Chondrocyte (in vitro differentiated cells): ENCODE measurements at regions not wholly inside any gene's neighbourhood (a gene's known extent, or its start where the extent isn't known, plus 50 kb on each side); places are given as distances from the start of the nearest gene placed in this dataset.

Experiments used
- DNase-seq: peaks from one replicate; pipeline ENCODE4 v3.0.0; 2021; ENCODE audit warnings: mixed read lengths, low spot score
- H3K27ac Mint-ChIP-seq: one replicate; pipeline ENCODE4 v1.8.0; 2021; ENCODE audit warnings: mild to moderate bottlenecking, moderate library complexity, mixed read lengths; ENCODE audit not compliant: unreplicated experiment
- H3K27me3 Mint-ChIP-seq: 2 replicates; pipeline ENCODE4 v1.8.0; 2021; ENCODE audit warnings: low read depth, mixed read lengths
- H3K36me3 Mint-ChIP-seq: 2 replicates; pipeline ENCODE4 v1.8.0; 2021; ENCODE audit warnings: low read depth, mixed read lengths
- H3K4me1 Mint-ChIP-seq: 2 replicates; pipeline ENCODE4 v1.8.0; 2021; ENCODE audit warnings: low read depth, mild to moderate bottlenecking, mixed read lengths
- H3K4me3 Mint-ChIP-seq: one replicate; pipeline ENCODE4 v1.8.0; 2021; ENCODE audit warnings: mild to moderate bottlenecking, moderate library complexity, mixed read lengths; ENCODE audit not compliant: unreplicated experiment
- H3K9me3 Mint-ChIP-seq: 2 replicates; pipeline ENCODE4 v1.8.0; 2021; ENCODE audit warnings: low read depth, mixed read lengths
- CTCF ChIP-seq: fragments of 200-600 bp; sonication (generic); IDR thresholded peaks from 2 replicates; pipeline ENCODE4 v1.5.0; 2021; ENCODE audit warnings: antibody characterized with exemption, mild to moderate bottlenecking, moderate library complexity

- DNase-seq, result no peak
- Mint-ChIP-seq H3K9me3 (no peaks in the 10 kb centered on the region), H3K4me1 (peaks cover 31% of the 10 kb centered on the region), H3K27me3 (peaks cover 4% of the 10 kb centered on the region), H3K4me3 (no peak overlapping the region), H3K27ac (no peak overlapping the region), H3K36me3 (no peaks in the 10 kb centered on the region)
- TF ChIP-seq CTCF, result no peak
Measured at GRCh38 chr7:47186316-47186715, 395.6 kb downstream of the TNS3 start.

- H3K36me3 Mint-ChIP-seq, result no peaks in the 10 kb centered on the region
Measured at GRCh38 chr7:47185839-47186238, 396.1 kb downstream of the TNS3 start.

GRCh38 chr7:47185170-47185569, 396.7 kb downstream of the TNS3 start:
- no peaks in the 10 kb centered on the region for H3K36me3 Mint-ChIP-seq
- peaks cover 37% of the 10 kb centered on the region for H3K4me1 Mint-ChIP-seq
- no peaks in the 10 kb centered on the region for H3K9me3 Mint-ChIP-seq
- DNase-seq, result no peak
- H3K27ac Mint-ChIP-seq, result no peak overlapping the region
- H3K27me3 Mint-ChIP-seq, result peaks cover 7% of the 10 kb centered on the region
- TF ChIP-seq CTCF, result no peak
- H3K4me3 Mint-ChIP-seq, result no peak overlapping the region

More at GRCh38 chr7:47185839-47186238, 396.1 kb downstream of the TNS3 start:
- no peak for DNase-seq
- no peak overlapping the region for H3K4me3 Mint-ChIP-seq
- no peaks in the 10 kb centered on the region for H3K9me3 Mint-ChIP-seq
- no peak overlapping the region for H3K27ac Mint-ChIP-seq
- no peak for TF ChIP-seq CTCF
- peaks cover 4% of the 10 kb centered on the region for H3K27me3 Mint-ChIP-seq
- peaks cover 31% of the 10 kb centered on the region for H3K4me1 Mint-ChIP-seq

- Mint-ChIP-seq H3K36me3 (no peaks in the 10 kb centered on the region), H3K27me3 (peaks cover 6% of the 10 kb centered on the region), H3K9me3 (no peaks in the 10 kb centered on the region), H3K4me3 (no peak overlapping the region), H3K27ac (no peak overlapping the region), H3K4me1 (peaks cover 44% of the 10 kb centered on the region)
- no peak for TF ChIP-seq CTCF
- DNase-seq, result no peak
Measured at GRCh38 chr7:47183862-47184590, 397.9 kb downstream of the TNS3 start.

GRCh38 chr7:47181746-47182361, 400.1 kb downstream of the TNS3 start:
- H3K27ac Mint-ChIP-seq, result no peak overlapping the region
- TF ChIP-seq CTCF, result no peak
- no peaks in the 10 kb centered on the region for H3K9me3 Mint-ChIP-seq
- H3K36me3 Mint-ChIP-seq, result no peaks in the 10 kb centered on the region
- H3K4me1 Mint-ChIP-seq, result peaks cover 44% of the 10 kb centered on the region
- H3K4me3 Mint-ChIP-seq, result no peak overlapping the region
- no peak for DNase-seq
- H3K27me3 Mint-ChIP-seq, result peaks cover 6% of the 10 kb centered on the region
